ENCODE measurements at regions not wholly inside any gene's neighbourhood (a gene's known extent, or its start where the extent isn't known, plus 50 kb on each side); places are given as distances from the start of the nearest gene placed in this dataset.

GRCh38 chr11:35888961-35889360 is 54.9 kb upstream of the LDLRAD3 start:
- H3K9me3 Mint-ChIP-seq (ENCODE audit: low read depth, unreplicated experiment): no peaks in the 10 kb centered on the region
- CTCF ChIA-PET: no interaction called here
- H3K36me3 Mint-ChIP-seq (ENCODE audit: insufficient read depth, unreplicated experiment): no peaks in the 10 kb centered on the region
- H3K27ac Mint-ChIP-seq (ENCODE audit: unreplicated experiment): no peak overlapping the region
- H3K27me3 Mint-ChIP-seq (ENCODE audit: unreplicated experiment): no peaks in the 10 kb centered on the region
- H3K4me1 Mint-ChIP-seq (ENCODE audit: low read depth, unreplicated experiment): peaks cover 8% of the 10 kb centered on the region
- no peak for TF ChIP-seq CTCF (IDR thresholded peaks at IDR 0.05; ENCODE audit: unreplicated experiment)
- intact Hi-C loops (cut with micrococcal nuclease; ENCODE audit: unreplicated experiment): no loop called here
- no TSS peak for BruUV-seq (replicated peaks)
- no peak for DNase-seq
- no peak overlapping the region for H3K4me3 Mint-ChIP-seq (ENCODE audit: low read depth, unreplicated experiment)

- H3K4me1 Mint-ChIP-seq (ENCODE audit: low read depth, unreplicated experiment): peaks cover 16% of the 10 kb centered on the region
- H3K4me3 Mint-ChIP-seq (ENCODE audit: low read depth, unreplicated experiment): no peak overlapping the region
- no peaks in the 10 kb centered on the region for H3K9me3 Mint-ChIP-seq (ENCODE audit: low read depth, unreplicated experiment)
- DNase-seq: no peak
- intact Hi-C loops (cut with micrococcal nuclease; ENCODE audit: unreplicated experiment): no loop called here
- no peak for TF ChIP-seq CTCF (IDR thresholded peaks at IDR 0.05; ENCODE audit: unreplicated experiment)
- H3K36me3 Mint-ChIP-seq (ENCODE audit: insufficient read depth, unreplicated experiment): no peaks in the 10 kb centered on the region
- H3K27me3 Mint-ChIP-seq (ENCODE audit: unreplicated experiment): no peaks in the 10 kb centered on the region
- no peak overlapping the region for H3K27ac Mint-ChIP-seq (ENCODE audit: unreplicated experiment)
- no TSS peak for BruUV-seq (replicated peaks)
- CTCF ChIA-PET: no interaction called here
These were observed 52.8 kb upstream of the LDLRAD3 start for GRCh38 chr11:35891096-35891495.

GRCh38 chr11:35892166-35892565 is 51.7 kb upstream of the LDLRAD3 start:
- no TSS peak for BruUV-seq (replicated peaks)
- Mint-ChIP-seq H3K9me3 (ENCODE audit: low read depth, unreplicated experiment) (no peaks in the 10 kb centered on the region), H3K4me1 (ENCODE audit: low read depth, unreplicated experiment) (peaks cover 16% of the 10 kb centered on the region), H3K27ac (ENCODE audit: unreplicated experiment) (no peak overlapping the region), H3K36me3 (ENCODE audit: insufficient read depth, unreplicated experiment) (no peaks in the 10 kb centered on the region), H3K4me3 (ENCODE audit: low read depth, unreplicated experiment) (no peak overlapping the region), H3K27me3 (ENCODE audit: unreplicated experiment) (no peaks in the 10 kb centered on the region)
- CTCF ChIA-PET: interaction anchor here (0.5 kb wide), 1 partner anchor 964 kb away, joined by 3 read pairs; no protein-coding TSS in a partner anchor
- no peak for DNase-seq
- intact Hi-C loops (cut with micrococcal nuclease; ENCODE audit: unreplicated experiment): no loop called here
- no peak for TF ChIP-seq CTCF (IDR thresholded peaks at IDR 0.05; ENCODE audit: unreplicated experiment)

GRCh38 chr11:35893796-35894475 is 49.9 kb upstream of the LDLRAD3 start:
- H3K4me1 Mint-ChIP-seq (ENCODE audit: low read depth, unreplicated experiment): peaks cover 16% of the 10 kb centered on the region
- no peaks in the 10 kb centered on the region for H3K36me3 Mint-ChIP-seq (ENCODE audit: insufficient read depth, unreplicated experiment)
- H3K9me3 Mint-ChIP-seq (ENCODE audit: low read depth, unreplicated experiment): no peaks in the 10 kb centered on the region
- BruUV-seq (replicated peaks): no TSS peak
- no peak overlapping the region for H3K4me3 Mint-ChIP-seq (ENCODE audit: low read depth, unreplicated experiment)
- intact Hi-C loops (cut with micrococcal nuclease; ENCODE audit: unreplicated experiment): no loop called here
- CTCF ChIA-PET: no interaction called here
- no peak overlapping the region for H3K27ac Mint-ChIP-seq (ENCODE audit: unreplicated experiment)
- peak; percentile 44 for DNase-seq
- no peaks in the 10 kb centered on the region for H3K27me3 Mint-ChIP-seq (ENCODE audit: unreplicated experiment)
- no peak for TF ChIP-seq CTCF (IDR thresholded peaks at IDR 0.05; ENCODE audit: unreplicated experiment)

Data from Calu3 (cell line).